Fibroblast of lung (primary cell): ENCODE measurements at regions not wholly inside any gene's neighbourhood (a gene's known extent, or its start where the extent isn't known, plus 50 kb on each side); places are given as distances from the start of the nearest gene placed in this dataset.
"Not testable (repeated sequence)": the region's sequence is repeated elsewhere in the genome, so short reads cannot be mapped to it uniquely, and the experiment has no call there.

Source experiments
- DNase-seq, 2 donors: peaks; one replicate each; pipeline versions ENCODE4 v3.0.0 to v3.0.0-alpha.2; 2010; ENCODE audit warnings: low read depth in 2 of 2
- H2AFZ ChIP-seq: 2 replicates; pipeline ENCODE4 v1.5.1; 2012; ENCODE audit warnings: low read length, control low read depth, inconsistent platforms
- H3K27ac ChIP-seq: 2 replicates; pipeline ENCODE4 v1.5.1; 2011; ENCODE audit warnings: low read length, control low read depth; ENCODE audit not compliant: insufficient read depth
- H3K27me3 ChIP-seq: 2 replicates; pipeline ENCODE4 v1.5.1; 2011; ENCODE audit warnings: mild to moderate bottlenecking, low read length; ENCODE audit not compliant: control insufficient read depth, insufficient read depth
- H3K36me3 ChIP-seq: 2 replicates; pipeline ENCODE4 v1.5.1; 2011; ENCODE audit warnings: low read length; ENCODE audit not compliant: control insufficient read depth, insufficient read depth
- H3K4me1 ChIP-seq: 2 replicates; pipeline ENCODE4 v1.5.1; 2011; ENCODE audit warnings: low read length; ENCODE audit not compliant: control insufficient read depth, insufficient read depth; ENCODE audit errors: extremely low read depth
- H3K4me2 ChIP-seq: 2 replicates; pipeline ENCODE4 v1.5.1; 2011; ENCODE audit warnings: low read length, control low read depth; ENCODE audit not compliant: insufficient read depth; ENCODE audit errors: extremely low read depth
- H3K4me3 ChIP-seq, 4 experiments: fragments of 200-600 bp in 1 of 4; sonication (generic) in 1 of 4; replicated peaks in 1 of 4; 2 replicates each; pipeline ENCODE4 v1.5.1; 2011 to 2016; ENCODE audit warnings: low read length in 4 of 4, low read depth in 3 of 4, mild to moderate bottlenecking in 3 of 4, control low read depth in 2 of 4, inconsistent platforms in 1 of 4, mixed read lengths in 1 of 4; ENCODE audit not compliant: insufficient read depth in 1 of 4; ENCODE audit errors: control extremely low read depth in 1 of 4
- H3K79me2 ChIP-seq: 2 replicates; pipeline ENCODE4 v1.5.1; 2012; ENCODE audit warnings: mild to moderate bottlenecking, low read length, inconsistent platforms; ENCODE audit not compliant: control insufficient read depth, insufficient read depth
- H3K9ac ChIP-seq: 2 replicates; pipeline ENCODE4 v1.5.1; 2011; ENCODE audit warnings: mild to moderate bottlenecking, low read length, control low read depth; ENCODE audit not compliant: insufficient read depth
- H3K9me3 ChIP-seq: 2 replicates; pipeline ENCODE4 v1.5.1; 2012; ENCODE audit warnings: low read depth, low read length; ENCODE audit not compliant: control insufficient read depth, insufficient read depth
- H4K20me1 ChIP-seq: 2 replicates; pipeline ENCODE4 v1.5.1; 2011; ENCODE audit warnings: low read length; ENCODE audit not compliant: control insufficient read depth, insufficient read depth; ENCODE audit errors: extremely low read depth

DNA sequence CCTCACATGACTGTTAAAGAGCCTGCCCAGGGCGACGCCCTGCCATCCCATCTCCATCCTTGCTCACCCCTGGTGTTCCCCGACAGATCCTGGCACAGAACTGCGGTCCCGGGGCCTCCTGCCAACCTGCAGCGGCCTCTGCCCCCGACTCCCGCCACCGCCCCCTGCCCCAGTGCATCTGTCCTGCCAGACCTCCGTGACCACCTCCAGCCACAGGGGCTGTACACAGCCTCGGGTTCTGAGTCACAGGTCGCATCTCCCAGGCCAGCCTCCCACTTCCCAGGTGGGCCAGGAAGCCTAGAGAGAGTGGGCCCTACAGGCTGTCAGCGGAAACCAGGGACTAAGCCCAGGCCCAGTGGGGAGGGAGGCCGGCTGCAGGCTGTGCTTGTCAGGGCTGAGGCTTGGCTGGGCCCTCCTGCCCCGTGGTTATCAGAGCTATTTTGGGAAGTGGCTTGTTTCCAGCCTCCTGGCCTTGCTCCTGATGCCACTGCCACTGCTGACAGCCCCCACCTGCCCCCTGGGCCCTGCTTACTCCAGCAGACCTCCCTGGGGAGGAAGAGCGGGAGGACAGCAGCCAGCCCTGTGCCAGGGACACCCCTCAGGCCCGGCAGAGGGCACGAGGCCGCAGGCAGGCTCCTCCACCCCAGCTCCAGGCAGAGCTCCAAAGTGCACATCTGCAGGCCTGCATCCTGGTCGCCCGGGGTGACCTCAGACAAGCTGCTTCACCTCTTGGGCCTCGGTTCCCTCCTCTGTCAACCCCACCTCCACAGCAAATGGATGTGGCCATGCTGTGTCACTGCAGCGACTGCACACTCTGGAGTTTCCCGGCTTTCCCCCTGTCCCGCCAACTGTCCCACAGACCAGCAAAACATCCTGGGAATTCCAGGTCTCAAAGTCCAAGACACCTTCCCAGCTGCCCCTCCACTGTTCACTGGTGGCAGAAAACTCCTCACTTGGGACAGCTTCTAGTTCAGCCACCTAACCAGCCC lies 124.1 kb upstream of the AKAP13 start:
- not testable (repeated sequence) for H3K36me3 ChIP-seq, H4K20me1 ChIP-seq, H3K4me2 ChIP-seq, H3K9me3 ChIP-seq, H3K4me1 ChIP-seq, H3K4me3 ChIP-seq, DNase-seq, H3K27ac ChIP-seq, H3K79me2 ChIP-seq, H2AFZ ChIP-seq, H3K27me3 ChIP-seq
- H3K9ac ChIP-seq: peak overlapping the region; percentile 2

DNA sequence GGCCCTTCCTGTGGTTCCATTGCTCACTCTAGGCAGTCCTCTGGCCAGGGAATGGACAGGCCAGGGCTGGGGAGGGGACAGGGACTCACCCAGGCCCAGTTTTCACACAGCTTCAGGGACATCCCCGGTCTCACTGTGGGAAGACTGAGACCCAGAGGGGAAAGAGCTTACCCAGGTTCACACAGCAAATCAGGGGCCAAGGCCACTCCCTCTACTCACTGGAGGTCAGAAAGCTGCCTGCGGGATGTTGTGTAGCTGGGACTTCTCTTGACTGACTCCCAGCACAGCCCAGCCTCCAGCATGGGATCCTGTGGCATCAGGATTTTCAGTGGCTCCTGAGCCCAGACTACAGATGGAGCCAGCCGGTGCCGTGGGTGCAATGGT lies 122.3 kb upstream of the AKAP13 start:
- H3K79me2 ChIP-seq, H3K4me1 ChIP-seq, H3K27me3 ChIP-seq, H3K36me3 ChIP-seq, H3K27ac ChIP-seq, H3K9me3 ChIP-seq, H3K9ac ChIP-seq, H3K4me2 ChIP-seq, H4K20me1 ChIP-seq, DNase-seq, H3K4me3 ChIP-seq, H2AFZ ChIP-seq: not testable (repeated sequence)

- H3K9ac ChIP-seq, H4K20me1 ChIP-seq, H3K27ac ChIP-seq, H3K4me2 ChIP-seq, DNase-seq, H3K79me2 ChIP-seq, H3K4me3 ChIP-seq, H3K27me3 ChIP-seq, H3K4me1 ChIP-seq, H3K36me3 ChIP-seq, H2AFZ ChIP-seq, H3K9me3 ChIP-seq: not testable (repeated sequence)
Observed at GRCh38 chr15:85258559-85259209, 121.7 kb upstream of the AKAP13 start.

DNA sequence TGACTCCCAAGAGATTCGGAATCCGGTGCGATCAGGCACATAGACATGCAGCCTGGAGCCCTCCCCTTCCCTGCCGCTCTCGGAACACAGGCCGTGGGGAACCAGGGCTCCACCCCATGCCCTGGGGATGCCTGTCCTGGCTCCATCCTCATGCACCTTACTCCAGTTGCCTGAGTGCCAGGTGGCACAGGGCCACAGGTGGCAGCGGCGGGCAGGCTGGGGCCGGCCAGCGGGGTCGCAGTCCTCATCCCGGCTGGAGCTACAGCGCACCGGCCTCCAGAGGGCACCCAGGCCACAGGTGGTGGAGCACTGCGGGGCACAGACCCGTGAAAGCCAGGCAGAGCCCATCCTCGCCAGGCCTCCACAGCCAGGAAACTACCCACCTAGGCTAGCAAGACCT lies 119.9 kb upstream of the AKAP13 start:
- not testable (repeated sequence) for H3K27ac ChIP-seq, DNase-seq, H3K4me3 ChIP-seq, H2AFZ ChIP-seq, H3K4me1 ChIP-seq, H3K9me3 ChIP-seq, H4K20me1 ChIP-seq, H3K4me2 ChIP-seq, H3K27me3 ChIP-seq, H3K9ac ChIP-seq, H3K36me3 ChIP-seq, H3K79me2 ChIP-seq

DNA sequence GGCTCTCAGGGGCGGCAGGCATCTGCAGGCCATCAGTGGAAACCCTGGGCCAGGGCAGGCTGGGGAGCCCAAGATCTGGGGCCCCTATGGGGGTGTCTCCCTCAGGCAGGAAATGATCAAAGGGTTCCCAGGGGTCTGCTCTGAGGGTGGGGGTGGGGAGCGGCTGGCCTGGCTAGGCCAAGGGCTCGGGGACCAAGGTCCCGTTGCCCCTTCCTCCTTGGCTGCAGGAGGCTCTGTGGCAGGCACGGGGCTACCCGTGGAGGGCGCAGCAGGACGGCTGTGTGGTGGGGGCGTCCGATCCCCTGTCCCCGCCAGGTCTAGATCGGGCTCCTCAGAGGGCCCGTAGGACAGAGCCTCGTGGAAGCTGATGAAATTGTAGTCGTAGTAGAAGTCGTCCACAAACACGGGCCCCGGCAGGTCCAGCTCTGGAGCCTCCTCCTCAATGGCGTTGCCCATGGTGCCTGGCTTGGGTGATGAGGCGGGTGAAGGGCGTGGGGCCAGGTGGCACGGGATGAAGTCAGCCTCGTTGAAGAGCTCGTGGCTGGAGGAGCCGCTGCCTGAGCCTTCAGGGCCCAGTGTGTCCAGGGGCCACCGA lies 117.8 kb upstream of the AKAP13 start:
- DNase-seq, H4K20me1 ChIP-seq, H3K27me3 ChIP-seq, H3K79me2 ChIP-seq, H3K4me3 ChIP-seq, H3K9me3 ChIP-seq, H3K4me2 ChIP-seq, H3K36me3 ChIP-seq, H2AFZ ChIP-seq, H3K9ac ChIP-seq, H3K4me1 ChIP-seq, H3K27ac ChIP-seq: not testable (repeated sequence)

DNA sequence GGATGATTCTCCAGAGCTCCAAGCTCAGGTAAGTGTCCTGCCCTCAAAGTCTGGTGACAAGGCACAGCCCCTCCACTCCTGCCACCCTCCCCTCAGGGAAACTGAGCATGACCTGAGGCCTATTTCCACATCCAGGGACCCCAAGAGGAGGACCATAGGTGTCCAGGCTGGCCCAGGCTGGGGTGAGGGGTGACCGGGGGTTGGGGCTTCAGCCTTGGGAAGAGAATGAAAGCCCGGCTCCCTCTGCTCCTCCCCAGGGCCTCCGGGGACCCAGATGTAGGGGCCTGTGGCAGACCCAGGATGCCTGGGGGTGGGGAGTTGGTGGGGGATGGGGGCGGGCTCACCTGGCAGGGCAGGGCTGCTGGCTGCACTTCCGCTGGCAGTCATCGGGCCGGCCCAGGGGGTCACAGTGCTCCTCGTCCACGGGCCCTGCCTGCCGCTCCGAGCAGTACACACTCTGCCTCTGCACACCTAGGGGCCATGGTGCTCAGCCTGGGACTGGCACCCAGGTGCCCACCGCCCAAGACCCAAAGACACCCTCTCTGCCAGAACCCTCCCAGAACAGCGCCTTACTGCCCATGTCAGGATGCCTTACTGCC lies 116.5 kb upstream of the AKAP13 start:
- H3K79me2 ChIP-seq, H3K4me2 ChIP-seq, H3K4me3 ChIP-seq, H3K9me3 ChIP-seq, H3K27ac ChIP-seq, H3K27me3 ChIP-seq, H2AFZ ChIP-seq, DNase-seq, H3K4me1 ChIP-seq, H3K9ac ChIP-seq, H3K36me3 ChIP-seq, H4K20me1 ChIP-seq: not testable (repeated sequence)
